ENCODE measurements at regions not wholly inside any gene's neighbourhood (a gene's known extent, or its start where the extent isn't known, plus 50 kb on each side); places are given as distances from the start of the nearest gene placed in this dataset.
"Not testable (repeated sequence)": the region's sequence is repeated elsewhere in the genome, so short reads cannot be mapped to it uniquely, and the experiment has no call there.

DNA sequence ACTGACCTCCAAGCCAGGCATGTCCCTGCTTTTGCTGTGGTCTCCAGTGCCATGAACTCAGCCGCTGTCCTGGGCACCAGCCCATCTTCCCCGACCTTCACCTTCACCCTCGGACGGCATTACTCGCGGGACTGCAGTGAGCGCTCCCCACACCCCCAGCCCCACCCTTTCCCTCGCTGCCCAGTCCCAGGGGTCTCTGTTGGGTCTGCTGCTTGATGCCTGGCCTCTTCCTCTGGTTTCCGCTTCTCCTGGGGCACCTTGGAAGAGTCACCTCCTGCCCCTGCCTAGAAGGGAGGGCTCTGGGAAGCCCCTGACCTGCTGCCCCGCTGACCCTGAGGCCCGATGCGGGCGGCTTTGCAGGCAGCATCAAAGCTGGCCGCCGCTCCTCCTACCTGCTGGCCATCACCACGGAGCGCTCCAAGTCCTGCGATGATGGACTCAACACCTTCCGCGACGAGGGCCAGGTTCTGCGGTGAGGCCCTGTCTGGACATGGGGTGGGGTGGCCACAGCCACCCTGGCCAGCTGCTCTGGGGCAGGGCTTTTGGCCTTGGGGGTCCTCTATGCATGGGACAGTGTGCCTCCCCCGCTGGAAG lies 102.3 kb downstream of the ZNF267 start:
- not testable (repeated sequence) for DNase-seq (ENCODE audit: low read depth in 1 of 2, low spot score in 1 of 2)

DNA sequence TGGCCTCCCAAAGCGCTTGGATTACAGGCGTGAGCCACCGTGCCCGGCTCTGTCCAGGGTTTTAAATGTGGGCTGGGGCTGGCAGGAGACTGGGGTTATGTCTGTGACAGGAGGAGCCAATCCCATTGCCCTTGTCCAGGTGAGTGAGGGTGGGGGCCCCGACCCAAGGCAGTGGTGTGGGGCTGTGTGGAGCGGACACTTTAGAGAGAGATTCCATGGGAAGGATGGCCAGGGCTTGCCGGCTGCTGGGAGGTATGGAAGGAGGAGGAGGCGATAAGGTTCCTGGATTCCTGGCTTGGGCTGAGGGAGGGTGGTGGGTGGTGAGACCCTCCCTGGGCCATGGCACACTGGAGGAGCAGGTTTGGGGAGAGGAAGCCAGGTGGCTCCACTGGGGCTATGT lies 104.9 kb downstream of the ZNF267 start:
- DNase-seq (ENCODE audit: low read depth in 1 of 2, low spot score in 1 of 2): not testable (repeated sequence)

DNA sequence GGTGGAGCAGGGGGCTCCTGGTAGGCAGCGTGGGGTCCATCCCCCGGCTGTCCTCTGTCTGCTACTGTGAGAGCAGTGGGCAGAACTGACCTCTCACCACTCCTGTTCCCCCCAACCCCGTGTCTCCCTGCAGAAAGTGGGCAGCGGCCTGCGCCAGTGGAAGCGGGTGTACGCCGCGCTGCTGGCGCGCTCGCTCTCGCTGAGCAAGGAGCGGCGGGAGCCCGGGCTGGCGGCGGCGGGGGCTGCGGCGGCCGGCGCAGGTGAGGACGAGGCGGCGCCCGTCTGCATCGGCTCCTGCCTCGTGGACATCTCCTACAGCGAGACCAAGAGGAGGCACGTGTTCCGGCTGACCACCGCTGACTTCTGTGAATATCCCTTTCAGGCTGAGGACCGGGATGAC lies 108.1 kb downstream of the ZNF267 start:
- not testable (repeated sequence) for DNase-seq (ENCODE audit: low read depth in 1 of 2, low spot score in 1 of 2)

DNA sequence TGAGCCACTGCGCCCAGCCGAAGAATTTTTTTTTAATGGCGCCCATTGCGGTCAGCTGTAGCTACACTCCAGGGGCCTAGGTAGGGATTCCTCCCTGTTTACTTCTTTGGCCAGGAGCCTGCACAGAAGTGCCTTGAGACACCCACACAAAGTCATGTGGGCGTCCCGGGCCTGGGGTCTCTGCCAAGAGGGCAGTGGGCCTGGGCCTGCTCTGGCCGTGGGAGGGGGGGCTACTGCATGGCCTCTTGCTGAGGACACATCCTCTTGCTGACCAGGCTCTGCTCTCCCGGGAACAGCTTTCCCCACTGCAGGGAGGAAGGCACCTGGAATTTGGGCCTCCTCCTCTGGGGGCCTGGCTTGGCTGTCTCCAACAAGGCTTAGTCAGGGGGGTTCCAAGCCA lies 109.4 kb downstream of the ZNF267 start:
- not testable (repeated sequence) for DNase-seq (ENCODE audit: low read depth in 1 of 2, low spot score in 1 of 2)

GRCh38 chr16:31983666-31984065 lies 110.1 kb downstream of the ZNF267 start:
- not testable (repeated sequence) for DNase-seq (ENCODE audit: low read depth in 1 of 2, low spot score in 1 of 2)

DNA sequence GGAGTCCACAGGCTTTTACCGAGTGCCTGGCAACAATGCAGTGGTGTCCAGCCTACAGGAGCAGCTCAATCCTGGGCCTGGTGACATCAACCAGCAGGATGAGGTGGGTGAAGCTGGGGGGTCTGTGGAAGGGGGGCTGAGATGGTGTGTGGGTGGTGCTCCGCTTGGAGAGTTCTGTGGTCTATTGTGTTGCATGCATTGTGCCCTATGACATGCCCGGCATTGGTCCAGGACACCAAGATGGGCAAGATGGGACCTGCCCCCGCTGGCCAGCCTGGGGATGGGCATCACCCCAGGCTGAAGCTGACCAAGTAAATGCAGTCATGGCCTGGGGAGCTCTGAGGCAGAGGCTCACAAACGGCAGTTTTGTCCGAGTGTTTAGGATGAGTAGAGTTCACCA lies 113.3 kb downstream of the ZNF267 start:
- not testable (repeated sequence) for DNase-seq (ENCODE audit: low read depth in 1 of 2, low spot score in 1 of 2)

GRCh38 chr16:31988595-31989581 lies 115.3 kb downstream of the ZNF267 start:
- DNase-seq (ENCODE audit: low read depth in 1 of 2, low spot score in 1 of 2): peak; percentile 19 to 26

- DNase-seq (ENCODE audit: low read depth in 1 of 2, low spot score in 1 of 2): not testable (repeated sequence)
These were observed 116.7 kb downstream of the ZNF267 start for GRCh38 chr16:31990261-31990660.

DNA sequence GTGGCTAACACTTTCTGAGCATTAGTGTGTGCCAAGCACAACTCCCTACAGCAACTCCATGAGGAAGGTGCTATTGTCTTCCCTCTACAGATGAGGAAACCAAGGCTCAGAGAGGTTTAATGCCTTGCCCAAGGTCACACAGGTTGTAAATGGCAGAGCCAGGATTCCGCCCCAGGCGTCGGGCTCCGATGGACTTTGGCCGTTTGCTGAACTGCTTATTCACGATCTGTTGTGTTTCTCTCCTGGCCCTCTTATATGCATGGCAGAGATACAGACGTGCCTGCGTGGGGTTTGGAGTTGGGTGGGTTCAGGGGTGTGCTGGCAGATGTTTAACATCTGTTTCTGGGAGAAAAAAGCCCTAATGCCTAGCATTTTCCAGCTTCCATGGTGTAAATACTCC lies 117.4 kb downstream of the ZNF267 start:
- not testable (repeated sequence) for DNase-seq (ENCODE audit: low read depth in 1 of 2, low spot score in 1 of 2)

DNA sequence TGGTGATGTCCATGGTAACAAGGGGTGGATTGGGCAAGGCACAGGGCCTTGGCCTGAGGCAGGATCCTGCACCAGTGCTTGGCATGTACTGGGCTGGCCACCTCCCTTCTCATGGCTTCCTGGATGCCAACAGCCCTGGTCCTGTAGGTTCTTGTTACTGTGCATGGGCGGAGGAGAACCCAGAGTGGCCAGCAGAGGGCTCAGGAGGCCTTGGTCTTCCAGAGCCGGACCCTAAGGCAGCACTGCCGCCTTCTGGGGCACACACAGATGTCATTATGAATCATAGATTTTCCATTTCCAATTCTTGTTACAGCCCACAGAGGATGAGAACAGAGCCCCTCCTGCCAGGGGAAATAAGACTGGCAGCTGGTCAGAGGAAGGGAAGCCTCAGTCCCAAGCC lies 122.7 kb downstream of the ZNF267 start:
- DNase-seq (ENCODE audit: low read depth in 1 of 2, low spot score in 1 of 2): not testable (repeated sequence)

DNA sequence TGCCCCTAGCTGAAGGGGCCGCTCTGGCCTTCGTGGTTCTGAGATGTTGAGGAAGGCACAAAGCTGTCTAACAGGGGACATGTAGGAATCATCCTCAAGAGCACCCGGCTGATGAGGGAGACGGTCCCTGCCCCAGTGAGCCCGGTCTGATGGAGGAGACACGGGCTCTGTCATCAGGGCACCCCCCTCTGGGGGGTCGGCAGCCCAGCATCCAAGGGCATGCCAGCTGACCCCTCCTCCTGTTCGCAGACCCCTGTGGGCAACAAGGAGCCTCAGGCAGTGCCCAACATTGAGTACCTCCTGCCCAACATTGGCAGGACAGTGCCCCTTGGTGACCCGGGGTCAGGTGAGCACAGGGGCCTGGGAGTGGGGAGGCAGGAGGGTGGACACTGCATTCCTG lies 128.9 kb downstream of the ZNF267 start:
- not testable (repeated sequence) for DNase-seq (ENCODE audit: low read depth in 1 of 2, low spot score in 1 of 2)

DNA sequence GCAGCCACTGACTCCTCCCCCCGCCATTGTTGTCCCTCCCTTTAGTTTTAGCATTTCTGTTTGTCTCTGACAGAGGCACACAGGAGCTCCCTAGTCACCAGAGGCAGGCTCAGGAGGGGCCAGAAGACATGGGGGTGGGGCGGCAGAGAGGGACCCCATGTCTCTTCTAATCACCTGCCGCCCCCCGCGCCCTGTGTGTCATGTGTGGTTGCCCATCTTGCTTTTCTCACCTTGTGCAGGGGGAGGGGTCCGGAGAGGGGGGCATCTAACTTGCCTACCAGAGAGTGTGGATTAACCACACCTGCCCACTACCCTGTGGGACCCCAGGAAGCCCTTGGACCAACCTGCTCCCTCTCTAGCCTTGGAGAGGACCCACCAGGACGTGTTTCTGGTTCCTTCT lies 130.2 kb downstream of the ZNF267 start:
- not testable (repeated sequence) for DNase-seq (ENCODE audit: low read depth in 1 of 2, low spot score in 1 of 2)

DNA sequence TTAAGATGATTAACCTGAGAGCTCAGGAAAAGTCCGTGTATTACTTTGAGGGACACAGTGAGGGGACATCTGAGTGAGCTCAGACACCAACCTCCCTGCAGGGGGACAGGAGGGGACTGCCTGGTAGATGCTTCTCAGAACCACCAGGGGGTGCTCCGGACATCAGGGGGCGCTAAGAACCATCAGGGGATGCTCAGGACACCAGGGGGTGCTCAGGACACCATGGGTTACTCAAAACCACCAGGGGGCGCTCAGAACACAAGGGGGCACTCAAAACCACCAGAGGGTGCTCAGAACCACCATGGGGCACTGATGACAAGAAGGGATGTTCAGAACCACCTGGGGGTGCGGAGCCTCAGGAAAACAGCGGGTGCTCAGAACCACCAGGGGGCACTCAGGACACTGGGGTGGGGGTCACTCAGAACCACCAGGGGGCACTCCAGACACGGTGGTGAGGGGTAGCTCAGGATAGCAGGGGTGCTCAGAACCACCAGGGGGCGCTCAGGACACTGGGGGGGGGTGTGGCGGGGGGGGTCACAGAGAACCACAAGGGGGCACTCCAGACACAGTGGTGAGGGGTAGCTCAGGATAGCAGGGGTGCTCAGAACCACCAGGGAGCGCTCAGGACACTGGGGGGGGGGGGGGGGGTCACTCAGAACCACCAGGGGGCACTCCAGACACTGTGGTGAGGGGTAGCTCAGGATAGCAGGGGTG lies 165.3 kb downstream of the ZNF267 start:
- DNase-seq (ENCODE audit: low read depth in 1 of 2, low spot score in 1 of 2): not testable (repeated sequence)

- DNase-seq (ENCODE audit: low read depth in 1 of 2, low spot score in 1 of 2): not testable (repeated sequence)
These were observed 166.3 kb downstream of the ZNF267 start for GRCh38 chr16:32039919-32040318.

DNA sequence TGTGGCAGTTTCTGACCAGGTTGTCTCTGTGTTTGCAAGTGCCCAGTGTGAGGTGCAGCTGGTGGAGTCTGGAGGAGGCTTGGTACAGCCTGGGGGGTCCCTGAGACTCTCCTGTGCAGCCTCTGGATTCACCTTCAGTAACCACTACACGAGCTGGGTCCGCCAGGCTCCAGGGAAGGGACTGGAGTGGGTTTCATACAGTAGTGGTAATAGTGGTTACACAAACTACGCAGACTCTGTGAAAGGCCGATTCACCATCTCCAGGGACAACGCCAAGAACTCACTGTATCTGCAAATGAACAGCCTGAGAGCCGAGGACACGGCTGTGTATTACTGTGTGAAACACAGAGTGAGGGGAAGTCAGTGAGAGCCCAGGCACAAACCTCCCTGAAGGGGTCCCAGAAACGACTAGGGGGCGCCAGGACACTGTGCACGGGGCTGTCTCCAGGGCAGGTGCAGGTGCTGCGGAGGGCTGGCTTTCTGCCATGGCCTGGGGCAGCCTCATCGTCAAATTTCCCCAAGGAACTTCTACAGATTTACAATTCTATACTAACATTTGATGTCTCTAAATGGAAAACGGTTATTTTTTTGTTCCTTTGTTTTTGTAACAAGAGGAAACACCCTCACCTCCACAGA lies 187.0 kb upstream of the TP53TG3D start:
- DNase-seq (ENCODE audit: low read depth in 1 of 2, low spot score in 1 of 2): not testable (repeated sequence)

GRCh38 chr16:32071586-32071985 lies 181.5 kb upstream of the TP53TG3D start:
- DNase-seq (ENCODE audit: low read depth in 1 of 2, low spot score in 1 of 2): not testable (repeated sequence)

- not testable (repeated sequence) for DNase-seq (ENCODE audit: low read depth in 1 of 2, low spot score in 1 of 2)
These were observed 169.2 kb upstream of the TP53TG3D start for GRCh38 chr16:32083891-32084290.

DNA sequence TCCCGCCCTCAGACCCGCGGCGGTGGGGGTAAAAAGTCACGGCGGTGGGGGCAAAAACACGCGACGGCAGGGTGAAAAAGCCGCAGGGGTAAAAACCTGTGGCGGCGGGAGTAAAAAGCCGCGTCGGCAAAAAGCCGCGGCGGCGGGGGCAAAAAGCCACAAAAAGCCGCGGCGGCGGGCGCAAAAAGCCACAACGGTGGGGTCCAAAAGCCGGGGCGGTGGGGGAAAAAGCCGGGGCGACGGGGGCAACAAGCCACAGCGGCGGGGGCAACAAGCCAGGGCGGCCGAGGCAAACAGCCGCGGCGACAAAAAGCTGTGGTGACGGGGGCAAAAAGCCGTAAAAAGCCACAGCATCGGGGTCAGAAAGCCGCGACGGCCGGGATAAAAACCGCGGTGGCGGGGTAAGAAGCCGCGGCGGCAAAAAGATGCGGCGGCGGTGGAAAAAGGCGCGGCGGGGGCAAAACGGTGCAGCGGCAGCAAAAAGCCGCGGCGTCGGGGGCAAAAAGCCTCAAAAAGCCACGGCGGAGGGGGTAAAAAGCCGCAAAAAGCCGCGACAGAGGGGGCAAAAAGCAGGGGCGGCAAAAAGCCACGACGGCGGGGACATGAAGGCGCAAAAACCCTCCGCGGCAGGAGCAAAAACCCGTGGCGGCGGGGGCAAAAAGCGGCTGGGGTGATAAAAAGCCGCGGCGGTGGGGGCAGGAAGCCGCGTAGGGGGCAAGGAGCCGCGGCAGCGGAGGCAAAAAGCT lies 168.3 kb upstream of the TP53TG3D start:
- DNase-seq (ENCODE audit: low read depth in 1 of 2, low spot score in 1 of 2): not testable (repeated sequence)

- DNase-seq (ENCODE audit: low read depth in 1 of 2, low spot score in 1 of 2): not testable (repeated sequence)
These were observed 167.5 kb upstream of the TP53TG3D start for GRCh38 chr16:32085438-32086141.

- not testable (repeated sequence) for DNase-seq (ENCODE audit: low read depth in 1 of 2, low spot score in 1 of 2)
These were observed 137.5 kb upstream of the TP53TG3D start for GRCh38 chr16:32115562-32115961.

Data from activated T-helper 1 cell treated with anti-CD3 and anti-CD28 coated beads, Interleukin-2, amount 50 U/mL, for 16 hours (primary cell).